NCI-H1694 treated with DMSO at 0.1 percent for 48 hours (cell line): ENCODE measurements at regions not wholly inside any gene's neighbourhood (a gene's known extent, or its start where the extent isn't known, plus 50 kb on each side); places are given as distances from the start of the nearest gene placed in this dataset.

Source experiments
- DNase-seq: peaks from one replicate; lab custom pipeline; 2025; lab: John Stamatoyannopoulos, UW

- DNase-seq: no peak
Measured at GRCh38 chr4:13849778-13850177, 222.3 kb upstream of the BOD1L1 start.

GRCh38 chr4:13851085-13851940, 223.8 kb upstream of the BOD1L1 start:
- DNase-seq: no peak

- DNase-seq: no peak
Measured at GRCh38 chr4:13852411-13852810, 224.9 kb upstream of the BOD1L1 start.

GRCh38 chr4:13856387-13856786, 228.9 kb upstream of the BOD1L1 start:
- DNase-seq: no peak

- no peak for DNase-seq
Measured at GRCh38 chr4:13857397-13857796, 229.9 kb upstream of the BOD1L1 start.

- no peak for DNase-seq
Measured at GRCh38 chr4:13857800-13858199, 230.3 kb upstream of the BOD1L1 start.

- DNase-seq: no peak
Measured at GRCh38 chr4:13859423-13859822, 231.9 kb upstream of the BOD1L1 start.

- no peak for DNase-seq
Measured at GRCh38 chr4:13860126-13860525, 232.6 kb upstream of the BOD1L1 start.

- no peak for DNase-seq
Measured at GRCh38 chr4:13865871-13866669, 238.5 kb upstream of the BOD1L1 start.

- DNase-seq: no peak
Measured at GRCh38 chr4:13866881-13867280, 239.4 kb upstream of the BOD1L1 start.

- peak; percentile 0 for DNase-seq
Measured at GRCh38 chr4:13872155-13872554, 244.6 kb upstream of the BOD1L1 start.

- no peak for DNase-seq
Measured at GRCh38 chr4:13872955-13873354, 245.4 kb upstream of the BOD1L1 start.

GRCh38 chr4:13875181-13875580, 247.7 kb upstream of the BOD1L1 start:
- DNase-seq: no peak

GRCh38 chr4:13876131-13876530, 248.6 kb upstream of the BOD1L1 start:
- DNase-seq: no peak

- DNase-seq: no peak
Measured at GRCh38 chr4:13876940-13877339, 249.4 kb upstream of the BOD1L1 start.

GRCh38 chr4:13877626-13878025, 250.1 kb upstream of the BOD1L1 start:
- no peak for DNase-seq

- no peak for DNase-seq
Measured at GRCh38 chr4:13881892-13882291, 254.4 kb upstream of the BOD1L1 start.

GRCh38 chr4:13887010-13887409, 259.5 kb upstream of the BOD1L1 start:
- no peak for DNase-seq

- DNase-seq: no peak
Measured at GRCh38 chr4:13888112-13888511, 260.6 kb upstream of the BOD1L1 start.

- DNase-seq: no peak
Measured at GRCh38 chr4:13891544-13891939, 264.0 kb upstream of the BOD1L1 start.

- DNase-seq: no peak
Measured at GRCh38 chr4:13892739-13893105, 265.2 kb upstream of the BOD1L1 start.

GRCh38 chr4:13893211-13893610, 265.7 kb upstream of the BOD1L1 start:
- DNase-seq: no peak

- no peak for DNase-seq
Measured at GRCh38 chr4:13893987-13894386, 266.5 kb upstream of the BOD1L1 start.
